ENCODE measurements at regions not wholly inside any gene's neighbourhood (a gene's known extent, or its start where the extent isn't known, plus 50 kb on each side); places are given as distances from the start of the nearest gene placed in this dataset.

- Histone ChIP-seq H3K36me3 (replicated peaks in 1 of 2; ENCODE audit: control insufficient read depth in 1 of 2, insufficient read depth in 2 of 2, low read length in 1 of 2) (no peaks in the 10 kb centered on the region), H3K9ac (no peak overlapping the region), H3K4me3 (ENCODE audit: low read depth in 2 of 2, low read length in 1 of 2) (no peak overlapping the region), H3K79me2 (ENCODE audit: insufficient read depth) (no peaks in the 10 kb centered on the region), H2AFZ (ENCODE audit: low read depth) (no peak overlapping the region), H3K4me2 (no peak overlapping the region), H4K20me1 (ENCODE audit: insufficient read depth) (no peaks in the 10 kb centered on the region), H3K9me2 (no peaks in the 10 kb centered on the region), H3K27ac (ENCODE audit: low read depth in 2 of 2, low read length in 1 of 2) (no peak overlapping the region), H3K9me3 (no peaks in the 10 kb centered on the region), H3K27me3 (ENCODE audit: insufficient read depth) (no peaks in the 10 kb centered on the region), H3K4me1 (ENCODE audit: control insufficient read depth in 1 of 2, insufficient read depth in 2 of 2, low read depth in 1 of 2, low read length in 1 of 2) (no peaks in the 10 kb centered on the region), H3F3A (replicated peaks; ENCODE audit: insufficient read depth) (no peaks in the 10 kb centered on the region)
- no peak for TF ChIP-seq EP300 (IDR thresholded peaks at IDR 0.05; ENCODE audit: borderline replicate concordance in 1 of 2, low read depth in 1 of 2, low read length in 1 of 2)
- TF ChIP-seq GABPA (IDR thresholded peaks at IDR 0.05; ENCODE audit: low read depth) = no peak
- no peak for TF ChIP-seq SMC3 (IDR thresholded peaks at IDR 0.05; ENCODE audit: low read depth, low read length)
- no peak for TF ChIP-seq USF1 (IDR thresholded peaks at IDR 0.05; ENCODE audit: borderline replicate concordance, low read depth)
- TF ChIP-seq NFIC (IDR thresholded peaks at IDR 0.05; ENCODE audit: borderline replicate concordance) = no peak
- no peak for TF ChIP-seq CTCF (IDR thresholded peaks at IDR 0.05)
- TF ChIP-seq TCF12 (IDR thresholded peaks at IDR 0.05) = no peak
- no peak for TF ChIP-seq CHD2 (IDR thresholded peaks at IDR 0.05; ENCODE audit: low read length, partially characterized antibody)
- TF ChIP-seq RCOR1 (IDR thresholded peaks at IDR 0.05; ENCODE audit: low read length) = no peak
- TF ChIP-seq TAF1 (IDR thresholded peaks at IDR 0.05; ENCODE audit: borderline replicate concordance, low read depth, low read length) = no peak
- no peak for DNase-seq
- POLR2A ChIA-PET = no interaction called here
- CTCF ChIA-PET = no interaction called here
- WGBS (ENCODE audit: low lambda C conversion rate) = 79% methylated on average over 2 of the region's 2 CpGs
These were observed 294.2 kb upstream of the ANO3 start for GRCh38 chr11:26037716-26038115.

- Histone ChIP-seq H3K27me3 (ENCODE audit: insufficient read depth) (no peaks in the 10 kb centered on the region), H3F3A (replicated peaks; ENCODE audit: insufficient read depth) (no peaks in the 10 kb centered on the region), H3K36me3 (replicated peaks in 1 of 2; ENCODE audit: control insufficient read depth in 1 of 2, insufficient read depth in 2 of 2, low read length in 1 of 2) (no peaks in the 10 kb centered on the region), H3K79me2 (ENCODE audit: insufficient read depth) (no peaks in the 10 kb centered on the region), H3K9ac (no peak overlapping the region), H3K9me3 (no peaks in the 10 kb centered on the region), H3K4me3 (ENCODE audit: low read depth in 2 of 2, low read length in 1 of 2) (no peak overlapping the region), H3K9me2 (no peaks in the 10 kb centered on the region), H2AFZ (ENCODE audit: low read depth) (no peak overlapping the region), H4K20me1 (ENCODE audit: insufficient read depth) (no peaks in the 10 kb centered on the region), H3K4me2 (no peak overlapping the region), H3K27ac (ENCODE audit: low read depth in 2 of 2, low read length in 1 of 2) (no peak overlapping the region), H3K4me1 (ENCODE audit: control insufficient read depth in 1 of 2, insufficient read depth in 2 of 2, low read depth in 1 of 2, low read length in 1 of 2) (no peaks in the 10 kb centered on the region)
- DNase-seq = no peak
- ChIA-PET POLR2A (no interaction called here), CTCF (no interaction called here)
- TF ChIP-seq POLR2AphosphoS5 (IDR thresholded peaks at IDR 0.05; ENCODE audit: low read depth, low read length) = no peak
- no peak for TF ChIP-seq RCOR1 (IDR thresholded peaks at IDR 0.05; ENCODE audit: low read length)
- no peak for TF ChIP-seq GABPA (IDR thresholded peaks at IDR 0.05; ENCODE audit: low read depth)
- TF ChIP-seq RFX5 (IDR thresholded peaks at IDR 0.05; ENCODE audit: low read length) = no peak
- TF ChIP-seq IRF3 (IDR thresholded peaks at IDR 0.05; ENCODE audit: low read depth, low read length) = no peak
- TF ChIP-seq TEAD4 (IDR thresholded peaks at IDR 0.05; ENCODE audit: borderline replicate concordance, insufficient read depth) = no peak
- TF ChIP-seq EP300 (IDR thresholded peaks at IDR 0.05; ENCODE audit: borderline replicate concordance in 1 of 2, low read depth in 1 of 2, low read length in 1 of 2) = no peak
- no peak for TF ChIP-seq MAX (IDR thresholded peaks at IDR 0.05; ENCODE audit: low read depth)
- no peak for TF ChIP-seq SIN3A (IDR thresholded peaks at IDR 0.05; ENCODE audit: borderline replicate concordance, low read depth, low read length)
- no peak for TF ChIP-seq FOXJ3 (CRISPR knock-in tag; IDR thresholded peaks at IDR 0.05)
- TF ChIP-seq USF1 (IDR thresholded peaks at IDR 0.05; ENCODE audit: borderline replicate concordance, low read depth) = no peak
- TF ChIP-seq TCF12 (IDR thresholded peaks at IDR 0.05) = no peak
- TF ChIP-seq FOSL2 (IDR thresholded peaks at IDR 0.05; ENCODE audit: borderline replicate concordance, low read depth) = no peak
- TF ChIP-seq EZH2phosphoT487 (IDR thresholded peaks at IDR 0.05; ENCODE audit: borderline replicate concordance, low read depth) = no peak
- TF ChIP-seq PBX3 (IDR thresholded peaks at IDR 0.05) = no peak
- no peak for TF ChIP-seq SMC3 (IDR thresholded peaks at IDR 0.05; ENCODE audit: low read depth, low read length)
- no peak for TF ChIP-seq FOXM1 (IDR thresholded peaks at IDR 0.05; ENCODE audit: low read depth)
- no peak for TF ChIP-seq RXRA (IDR thresholded peaks at IDR 0.05; ENCODE audit: borderline replicate concordance, low read depth)
- TF ChIP-seq GATA2 (CRISPR knock-in tag; IDR thresholded peaks at IDR 0.05) = no peak
- TF ChIP-seq NRF1 (IDR thresholded peaks at IDR 0.05; ENCODE audit: low read depth, low read length) = no peak
- 54% methylated on average over 3 of the region's 3 CpGs for WGBS (ENCODE audit: low lambda C conversion rate)
These were observed 291.6 kb upstream of the ANO3 start for GRCh38 chr11:26040339-26040738.

All from SK-N-SH (cell line).